ENCODE measurements at regions not wholly inside any gene's neighbourhood (a gene's known extent, or its start where the extent isn't known, plus 50 kb on each side); places are given as distances from the start of the nearest gene placed in this dataset.
"Not testable (repeated sequence)": the region's sequence is repeated elsewhere in the genome, so short reads cannot be mapped to it uniquely, and the experiment has no call there.

GRCh38 chr2:128414351-128414750, 95.7 kb upstream of the HS6ST1 start:
- no peak for DNase-seq (ENCODE audit: low read depth in 2 of 2, low spot score in 1 of 2)

GRCh38 chr2:128414946-128415778, 96.5 kb upstream of the HS6ST1 start:
- no peak for DNase-seq (ENCODE audit: low read depth in 2 of 2, low spot score in 1 of 2)

GRCh38 chr2:128415779-128416061, 97.1 kb upstream of the HS6ST1 start:
- no peak for DNase-seq (ENCODE audit: low read depth in 2 of 2, low spot score in 1 of 2)

- DNase-seq (ENCODE audit: low read depth in 2 of 2, low spot score in 1 of 2), result no peak
These were observed 97.6 kb upstream of the HS6ST1 start for GRCh38 chr2:128416109-128416785.

GRCh38 chr2:128416806-128417205, 98.1 kb upstream of the HS6ST1 start:
- no peak for DNase-seq (ENCODE audit: low read depth in 2 of 2, low spot score in 1 of 2)

GRCh38 chr2:128417264-128417663, 98.6 kb upstream of the HS6ST1 start:
- not testable (repeated sequence) for DNase-seq (ENCODE audit: low read depth in 2 of 2, low spot score in 1 of 2)

- DNase-seq (ENCODE audit: low read depth in 2 of 2, low spot score in 1 of 2), result no peak
These were observed 101.5 kb upstream of the HS6ST1 start for GRCh38 chr2:128420131-128420530.

- DNase-seq (ENCODE audit: low read depth in 2 of 2, low spot score in 1 of 2), result no peak
These were observed 102.1 kb upstream of the HS6ST1 start for GRCh38 chr2:128420776-128421175.

GRCh38 chr2:128421286-128421685, 102.6 kb upstream of the HS6ST1 start:
- no peak for DNase-seq (ENCODE audit: low read depth in 2 of 2, low spot score in 1 of 2)

- DNase-seq (ENCODE audit: low read depth in 2 of 2, low spot score in 1 of 2), result no peak
These were observed 103.2 kb upstream of the HS6ST1 start for GRCh38 chr2:128421861-128422311.

- no peak for DNase-seq (ENCODE audit: low read depth in 2 of 2, low spot score in 1 of 2)
These were observed 103.9 kb upstream of the HS6ST1 start for GRCh38 chr2:128422571-128422970.

GRCh38 chr2:128423788-128424165, 105.1 kb upstream of the HS6ST1 start:
- DNase-seq (ENCODE audit: low read depth in 2 of 2, low spot score in 1 of 2), result no peak

- no peak for DNase-seq (ENCODE audit: low read depth in 2 of 2, low spot score in 1 of 2)
These were observed 105.9 kb upstream of the HS6ST1 start for GRCh38 chr2:128424406-128425171.

GRCh38 chr2:128425216-128425615, 106.5 kb upstream of the HS6ST1 start:
- DNase-seq (ENCODE audit: low read depth in 2 of 2, low spot score in 1 of 2), result no peak

GRCh38 chr2:128425731-128426620, 107.3 kb upstream of the HS6ST1 start:
- DNase-seq (ENCODE audit: low read depth in 2 of 2, low spot score in 1 of 2), result no peak

GRCh38 chr2:128427413-128427755, 108.7 kb upstream of the HS6ST1 start:
- DNase-seq (ENCODE audit: low read depth in 2 of 2, low spot score in 1 of 2), result no peak

- DNase-seq (ENCODE audit: low read depth in 2 of 2, low spot score in 1 of 2), result no peak
These were observed 109.7 kb upstream of the HS6ST1 start for GRCh38 chr2:128428415-128428814.

- DNase-seq (ENCODE audit: low read depth in 2 of 2, low spot score in 1 of 2), result no peak
These were observed 113.8 kb upstream of the HS6ST1 start for GRCh38 chr2:128432423-128432822.

GRCh38 chr2:128433911-128434550, 115.4 kb upstream of the HS6ST1 start:
- DNase-seq (ENCODE audit: low read depth in 2 of 2, low spot score in 1 of 2), result no peak

- no peak for DNase-seq (ENCODE audit: low read depth in 2 of 2, low spot score in 1 of 2)
These were observed 117.2 kb upstream of the HS6ST1 start for GRCh38 chr2:128435576-128436478.
